ENCODE measurements at regions not wholly inside any gene's neighbourhood (a gene's known extent, or its start where the extent isn't known, plus 50 kb on each side); places are given as distances from the start of the nearest gene placed in this dataset.
A peak's percentile ranks its signal among the peaks of the same experiment; 100 is the strongest.

DNA sequence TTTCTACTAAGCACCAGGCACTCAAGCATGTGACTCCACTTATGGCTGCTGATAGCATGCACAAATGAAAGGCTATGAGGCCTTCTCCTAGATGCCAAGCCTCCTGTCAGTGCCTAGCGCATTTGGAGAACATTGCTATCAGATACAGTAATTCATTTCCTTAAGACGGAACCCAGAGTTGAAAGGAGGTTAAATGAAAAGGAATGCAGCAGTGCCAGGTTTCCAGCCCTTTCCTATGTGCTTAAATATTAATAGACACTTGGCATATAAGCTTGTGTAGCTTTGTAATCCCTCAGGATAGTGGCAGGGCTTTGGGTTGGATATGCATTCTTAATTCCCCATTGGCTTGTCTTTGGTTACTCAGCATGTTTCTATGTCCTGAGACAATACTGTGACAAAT, 140.1 kb upstream of the FRY start:
- DNase-seq (ENCODE audit: extremely low read depth in 1 of 11, low read depth in 9 of 11, low spot score in 4 of 11), result peak in 5 of 11 donors; percentile 4 to 24 (median 16)

DNA sequence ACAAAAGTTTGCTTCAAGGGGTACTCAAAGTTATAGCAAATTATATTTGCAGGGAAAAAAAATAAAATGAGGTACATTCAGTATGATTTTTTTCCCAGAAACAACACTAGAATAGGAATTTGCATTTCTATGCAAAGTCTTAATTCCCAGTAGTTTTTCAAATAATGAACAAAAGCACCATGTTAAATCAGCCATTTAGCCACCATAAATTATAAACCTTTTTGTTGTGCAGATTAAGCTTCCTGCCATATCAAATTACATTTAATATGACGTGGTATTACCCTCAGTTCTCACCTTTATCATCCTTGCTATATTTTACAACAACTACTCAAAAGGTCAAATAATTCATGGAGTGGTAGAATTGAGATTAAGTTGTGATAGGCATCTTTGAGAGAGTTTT, 136.6 kb upstream of the FRY start:
- DNase-seq (ENCODE audit: extremely low read depth in 1 of 11, low read depth in 9 of 11, low spot score in 4 of 11), result no peak

GRCh38 chr13:31895691-31896090, 135.9 kb upstream of the FRY start:
- no peak for DNase-seq (ENCODE audit: extremely low read depth in 1 of 11, low read depth in 9 of 11, low spot score in 4 of 11)

GRCh38 chr13:31896427-31896826, 135.1 kb upstream of the FRY start:
- no peak for DNase-seq (ENCODE audit: extremely low read depth in 1 of 11, low read depth in 9 of 11, low spot score in 4 of 11)

DNA sequence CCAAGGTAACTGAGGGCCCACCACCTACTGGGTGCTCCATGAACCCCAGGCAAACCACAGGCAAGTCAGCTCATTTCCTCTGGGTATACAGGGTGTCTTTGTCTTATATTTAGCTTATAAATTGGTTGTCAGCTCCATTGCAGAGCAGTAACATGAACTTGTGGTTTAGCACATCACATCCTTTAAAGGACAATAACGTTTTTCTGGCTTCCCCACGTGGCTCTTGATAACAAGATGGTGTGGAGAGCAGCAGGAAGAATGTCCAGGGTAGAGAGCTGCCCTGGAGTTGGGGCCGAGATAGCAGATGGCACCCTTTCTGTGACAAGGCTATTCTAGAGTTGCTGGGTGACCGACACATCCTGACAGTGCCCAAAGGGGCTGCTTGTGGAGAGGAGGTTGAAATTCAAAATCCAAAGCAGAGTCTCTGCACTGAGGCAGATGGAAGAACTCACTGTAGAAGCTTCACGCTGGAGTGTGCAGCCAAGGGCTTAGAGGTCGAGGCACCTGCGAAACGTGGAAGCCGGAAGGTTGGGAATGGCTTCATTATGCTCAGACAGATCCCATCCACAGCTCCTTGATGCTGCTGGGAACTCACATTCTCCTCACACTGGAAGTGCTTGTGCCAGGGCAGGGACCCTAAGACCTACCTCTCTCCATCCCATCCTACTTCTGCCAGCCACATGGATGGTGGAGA, 133.0 kb upstream of the FRY start:
- no peak for DNase-seq (ENCODE audit: extremely low read depth in 1 of 11, low read depth in 9 of 11, low spot score in 4 of 11)

- no peak for DNase-seq (ENCODE audit: extremely low read depth in 1 of 11, low read depth in 9 of 11, low spot score in 4 of 11)
These were observed 129.6 kb upstream of the FRY start for GRCh38 chr13:31901985-31902384.

GRCh38 chr13:31903111-31903815, 128.3 kb upstream of the FRY start:
- DNase-seq (ENCODE audit: extremely low read depth in 1 of 11, low read depth in 9 of 11, low spot score in 4 of 11), result no peak

DNA sequence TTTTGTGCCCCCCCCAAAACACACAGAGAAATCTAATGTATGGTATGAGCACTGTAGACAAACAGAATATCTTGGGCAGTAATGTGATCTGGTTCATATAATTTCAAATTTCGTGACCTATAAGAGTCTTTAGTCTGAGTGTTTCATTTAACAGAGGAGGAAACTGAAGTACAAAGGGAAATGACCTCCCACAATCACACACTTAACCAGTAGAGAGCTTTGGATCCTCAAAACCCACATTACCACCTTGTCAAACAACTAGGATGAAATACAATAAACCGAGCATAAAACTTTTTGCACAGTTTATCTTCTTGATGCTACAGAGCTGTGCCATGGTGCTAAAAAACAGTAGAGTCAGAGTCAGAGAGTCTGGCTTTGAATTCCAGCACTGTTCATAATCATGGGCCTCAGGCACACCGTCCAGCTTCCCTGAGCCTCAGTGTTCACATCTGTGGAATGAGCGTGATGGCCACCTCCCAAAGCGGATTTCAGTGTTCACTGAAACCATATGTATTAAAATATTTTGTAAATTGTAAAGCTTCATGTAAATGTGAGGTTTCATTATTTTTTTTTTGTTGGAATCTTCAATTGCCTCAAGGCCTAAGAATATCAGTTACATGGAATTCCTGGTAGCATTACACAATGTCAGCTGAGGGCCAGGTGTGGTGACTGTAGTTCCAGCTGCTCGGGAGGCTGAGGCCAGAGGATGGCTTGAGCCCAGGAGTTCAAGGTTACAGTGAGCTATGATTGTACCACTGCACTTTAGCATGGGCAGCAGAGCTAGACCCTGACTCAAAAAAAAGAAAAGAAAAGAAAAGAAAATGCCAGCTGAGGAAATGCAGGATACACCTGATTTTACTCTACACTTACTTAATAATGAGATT, 126.4 kb upstream of the FRY start:
- no peak for DNase-seq (ENCODE audit: extremely low read depth in 1 of 11, low read depth in 9 of 11, low spot score in 4 of 11)

DNA sequence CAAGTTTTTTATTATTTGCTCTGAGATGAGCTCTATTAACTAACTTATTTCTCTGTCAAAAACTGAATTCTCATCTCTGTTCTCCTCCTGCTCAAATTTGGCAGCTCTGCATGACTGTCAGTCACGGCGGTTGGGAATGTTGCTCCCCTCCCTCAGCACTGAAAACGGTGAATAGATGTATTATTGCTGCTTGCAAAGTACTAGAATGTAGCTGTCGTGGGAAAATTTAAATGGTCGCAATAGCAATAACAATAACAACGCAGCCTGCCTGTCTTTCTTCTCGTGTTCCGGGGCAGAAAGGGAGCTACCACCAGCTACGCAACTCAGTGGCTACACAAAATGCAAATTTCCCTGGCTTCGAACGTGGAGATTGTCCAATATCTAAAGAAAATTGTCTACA, 125.6 kb upstream of the FRY start:
- no peak for DNase-seq (ENCODE audit: extremely low read depth in 1 of 11, low read depth in 9 of 11, low spot score in 4 of 11)

DNA sequence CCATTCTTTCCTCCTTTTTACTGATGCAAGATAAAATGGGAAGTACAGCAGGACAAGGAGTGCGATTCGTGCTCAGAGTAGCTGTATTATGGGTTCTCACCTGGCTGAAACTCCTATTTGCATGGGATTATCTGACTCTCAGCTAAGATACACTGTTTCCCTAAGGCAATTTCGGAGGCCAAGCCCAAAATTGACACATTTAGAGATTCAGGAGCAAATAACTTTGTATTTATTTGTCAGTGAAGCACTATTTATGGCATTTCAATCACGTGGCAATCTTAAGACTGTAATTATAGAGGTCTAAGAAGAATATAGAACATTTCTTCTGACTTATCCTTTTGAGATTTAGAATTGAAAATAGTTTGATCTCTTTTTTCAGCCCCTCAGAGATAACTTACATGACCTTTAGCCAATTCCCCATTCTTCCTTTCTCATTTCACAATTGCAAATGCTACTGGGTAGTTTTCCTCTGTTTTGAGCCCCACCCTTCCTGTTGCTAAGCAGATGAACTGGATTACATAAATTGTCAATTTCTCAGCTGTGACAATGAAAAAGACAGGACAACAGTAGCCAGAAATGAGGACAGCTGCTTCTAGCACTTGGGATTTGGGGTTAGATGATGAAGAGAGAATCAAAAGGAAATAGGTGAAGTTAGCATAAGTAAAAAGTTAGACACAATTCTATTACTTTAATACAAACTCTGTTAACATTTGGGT, 122.7 kb upstream of the FRY start:
- DNase-seq (ENCODE audit: extremely low read depth in 1 of 11, low read depth in 9 of 11, low spot score in 4 of 11), result no peak

DNA sequence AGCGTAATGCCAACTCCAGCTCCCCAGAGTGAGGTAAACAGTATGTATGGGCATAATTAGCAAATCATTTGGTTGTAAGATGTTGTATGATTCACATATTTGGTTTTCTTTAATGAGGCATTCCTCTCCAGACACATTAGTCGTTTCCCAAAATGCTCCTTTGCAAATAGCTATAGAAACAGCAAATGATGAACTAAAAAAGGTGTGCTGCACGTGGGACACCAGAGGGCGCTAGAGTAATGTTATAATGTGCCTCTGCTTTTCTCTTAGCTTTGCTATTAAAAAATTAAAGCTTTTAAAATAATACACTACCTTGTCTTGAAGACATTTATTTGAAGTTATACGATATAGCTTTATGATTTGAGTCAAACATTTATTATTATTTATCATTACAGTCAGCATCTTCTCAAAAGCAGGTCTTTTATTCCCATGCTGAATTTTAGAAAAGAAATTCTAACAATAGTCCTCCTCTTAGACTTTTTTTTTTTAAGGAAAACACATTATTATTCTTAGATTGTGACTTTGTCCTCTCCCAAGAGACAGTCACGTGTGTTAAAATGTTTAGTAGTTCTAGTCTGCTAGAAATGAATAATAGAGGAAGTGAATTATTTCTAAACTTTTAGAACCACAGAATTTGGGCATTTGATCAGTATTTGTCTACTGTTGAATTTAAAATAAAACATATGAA, 121.6 kb upstream of the FRY start:
- DNase-seq (ENCODE audit: extremely low read depth in 1 of 11, low read depth in 9 of 11, low spot score in 4 of 11), result peak; percentile 36 to 75 (median 53)

DNA sequence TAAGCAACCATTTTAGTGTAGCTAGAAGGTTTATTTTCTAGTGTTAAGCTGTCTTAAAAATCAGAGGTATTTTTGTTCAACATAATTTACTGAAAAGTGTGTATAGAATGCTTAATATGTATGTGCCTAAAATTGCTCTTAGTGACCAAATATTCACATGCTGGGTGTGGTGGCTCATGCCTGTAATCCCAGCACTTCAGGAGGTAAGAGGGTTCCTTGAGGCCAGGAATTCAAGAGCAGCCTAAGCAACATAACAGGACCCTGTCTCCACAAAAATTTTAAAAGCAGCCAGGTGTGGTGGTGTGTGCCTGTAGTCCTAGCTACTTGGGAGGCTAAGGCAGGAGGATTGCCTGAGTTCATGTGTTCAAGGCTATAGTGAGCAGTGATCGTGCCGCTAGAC, 120.9 kb upstream of the FRY start:
- DNase-seq (ENCODE audit: extremely low read depth in 1 of 11, low read depth in 9 of 11, low spot score in 4 of 11), result no peak

DNA sequence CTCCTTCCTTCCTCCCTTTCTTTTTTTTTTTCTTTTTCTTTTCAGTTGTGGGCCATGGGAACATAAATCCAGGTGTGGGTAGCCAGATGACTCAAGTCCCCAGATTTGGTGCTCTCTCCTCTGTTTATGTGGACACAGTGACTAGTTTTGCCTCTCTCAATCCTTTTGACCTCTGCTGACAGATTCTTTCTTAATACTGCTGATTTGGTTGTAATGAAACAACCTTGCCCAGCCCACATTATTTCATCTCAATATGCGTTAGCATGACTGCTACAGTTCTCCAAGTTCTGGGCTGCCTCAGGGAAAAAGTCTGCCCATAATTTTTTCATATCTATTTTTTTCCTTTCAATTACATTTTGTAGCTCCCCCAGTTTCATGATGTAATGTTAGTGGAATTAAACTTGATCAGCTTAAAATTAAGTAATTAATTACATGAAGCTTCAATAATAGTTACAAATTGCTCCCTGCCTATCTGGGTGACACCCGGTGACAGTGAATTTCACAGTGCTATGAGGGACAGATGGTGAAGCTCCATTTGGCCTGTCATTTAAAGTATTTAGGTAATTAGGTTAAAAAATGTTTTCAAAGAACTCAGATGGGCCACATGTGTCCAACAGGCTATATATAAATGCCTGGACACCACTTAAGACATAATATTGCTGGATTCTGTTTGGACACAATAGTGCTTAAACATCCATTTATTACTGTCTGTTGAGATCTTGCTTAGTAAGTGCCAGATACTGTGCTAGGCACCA, 118.8 kb upstream of the FRY start:
- no peak for DNase-seq (ENCODE audit: extremely low read depth in 1 of 11, low read depth in 9 of 11, low spot score in 4 of 11)

- no peak for DNase-seq (ENCODE audit: extremely low read depth in 1 of 11, low read depth in 9 of 11, low spot score in 4 of 11)
These were observed 118.1 kb upstream of the FRY start for GRCh38 chr13:31913459-31913858.

DNA sequence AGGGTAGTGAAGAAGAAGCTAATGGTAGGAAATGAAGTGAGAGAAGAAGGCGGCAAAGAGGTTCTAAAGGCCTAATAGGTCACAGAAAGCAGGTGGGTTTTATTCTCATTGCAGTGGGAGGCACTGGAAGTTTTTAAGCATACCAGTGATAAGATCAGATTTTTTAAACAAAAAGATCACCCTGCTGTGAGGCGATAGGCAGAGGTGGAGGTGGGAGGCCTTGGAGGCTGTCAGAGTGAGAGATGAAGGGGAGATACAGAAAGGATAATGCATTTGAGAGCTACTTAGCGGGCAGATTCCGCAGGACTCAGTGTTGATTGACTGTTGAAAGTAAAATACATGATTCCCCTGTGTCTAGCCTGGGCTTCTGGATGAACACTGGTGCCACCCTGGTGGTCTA, 116.7 kb upstream of the FRY start:
- DNase-seq (ENCODE audit: extremely low read depth in 1 of 11, low read depth in 9 of 11, low spot score in 4 of 11), result no peak

DNA sequence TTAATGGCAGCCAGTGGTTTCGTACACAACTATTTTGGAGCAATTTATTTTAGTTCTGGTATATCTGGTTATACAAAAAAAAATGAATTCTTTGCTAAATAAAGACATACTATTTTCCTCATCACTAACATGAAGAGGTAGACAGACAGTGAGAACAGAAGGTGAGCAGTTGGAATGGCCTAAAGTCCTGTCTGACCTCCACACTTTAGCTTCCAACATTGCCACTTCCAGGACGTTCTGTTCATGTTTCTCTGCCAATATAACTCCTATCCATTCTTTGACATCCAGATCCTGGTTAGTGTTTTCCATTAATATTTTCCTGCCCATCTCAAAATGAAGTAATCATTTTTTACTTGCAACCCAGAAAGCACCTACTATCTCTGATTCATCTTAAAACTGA, 112.9 kb upstream of the FRY start:
- no peak for DNase-seq (ENCODE audit: extremely low read depth in 1 of 11, low read depth in 9 of 11, low spot score in 4 of 11)

DNA sequence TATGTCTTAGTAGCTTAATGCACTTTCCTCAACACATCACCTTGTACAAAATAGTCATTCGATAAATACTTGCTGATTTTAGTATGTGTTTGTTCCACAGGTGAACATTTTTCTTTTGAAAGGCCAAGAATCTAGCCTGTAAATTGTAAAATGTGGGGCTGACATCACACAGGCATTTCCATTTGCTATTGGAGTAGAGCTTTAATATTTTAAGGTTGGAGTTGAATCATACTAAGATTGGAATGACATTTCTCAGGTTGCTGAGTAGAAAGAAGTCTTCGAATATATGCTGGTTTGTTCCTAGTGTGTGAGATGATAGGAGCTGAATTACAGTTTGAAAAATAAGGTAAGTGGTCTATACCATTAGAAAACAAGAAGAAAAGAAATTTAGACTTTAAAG, 112.3 kb upstream of the FRY start:
- DNase-seq (ENCODE audit: extremely low read depth in 1 of 11, low read depth in 9 of 11, low spot score in 4 of 11), result no peak
